ENCODE measurements at regions not wholly inside any gene's neighbourhood (a gene's known extent, or its start where the extent isn't known, plus 50 kb on each side); places are given as distances from the start of the nearest gene placed in this dataset.

DNA sequence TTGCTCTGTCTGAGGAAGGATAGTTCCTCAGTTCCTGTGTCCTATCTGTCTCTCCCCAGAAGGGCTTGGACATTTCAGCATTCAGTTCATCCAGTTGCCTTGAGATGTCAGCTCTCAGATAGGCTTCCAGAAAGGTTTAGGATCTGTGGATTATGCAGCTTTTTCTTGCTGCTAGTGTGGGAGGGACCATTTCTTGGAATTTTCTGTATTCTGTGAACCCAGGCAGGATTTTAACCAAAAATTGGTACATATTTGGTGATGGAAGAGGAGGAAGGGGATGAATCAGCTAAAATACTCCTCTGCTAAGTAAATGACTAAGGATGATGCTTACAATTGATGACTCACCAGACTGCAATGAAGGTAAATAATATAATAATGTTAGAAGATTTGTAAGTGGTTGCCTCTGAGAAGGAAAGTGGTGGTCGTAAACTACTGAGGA is 58.6 kb upstream of the DOCK10 start:
- Histone ChIP-seq H3K27ac (replicated peaks) (no peak overlapping the region), H3K4me3 (replicated peaks; ENCODE audit: insufficient read depth, low read length) (no peak overlapping the region)
- TF ChIP-seq POLR2AphosphoS5 (IDR thresholded peaks at IDR 0.05; ENCODE audit: low read depth) (no peak), GABPA (IDR thresholded peaks at IDR 0.05; ENCODE audit: low read depth) (no peak), SPI1 (IDR thresholded peaks at IDR 0.05; ENCODE audit: borderline replicate concordance, low read depth) (no peak)
- TF ChIP-seq, protein P1, sequence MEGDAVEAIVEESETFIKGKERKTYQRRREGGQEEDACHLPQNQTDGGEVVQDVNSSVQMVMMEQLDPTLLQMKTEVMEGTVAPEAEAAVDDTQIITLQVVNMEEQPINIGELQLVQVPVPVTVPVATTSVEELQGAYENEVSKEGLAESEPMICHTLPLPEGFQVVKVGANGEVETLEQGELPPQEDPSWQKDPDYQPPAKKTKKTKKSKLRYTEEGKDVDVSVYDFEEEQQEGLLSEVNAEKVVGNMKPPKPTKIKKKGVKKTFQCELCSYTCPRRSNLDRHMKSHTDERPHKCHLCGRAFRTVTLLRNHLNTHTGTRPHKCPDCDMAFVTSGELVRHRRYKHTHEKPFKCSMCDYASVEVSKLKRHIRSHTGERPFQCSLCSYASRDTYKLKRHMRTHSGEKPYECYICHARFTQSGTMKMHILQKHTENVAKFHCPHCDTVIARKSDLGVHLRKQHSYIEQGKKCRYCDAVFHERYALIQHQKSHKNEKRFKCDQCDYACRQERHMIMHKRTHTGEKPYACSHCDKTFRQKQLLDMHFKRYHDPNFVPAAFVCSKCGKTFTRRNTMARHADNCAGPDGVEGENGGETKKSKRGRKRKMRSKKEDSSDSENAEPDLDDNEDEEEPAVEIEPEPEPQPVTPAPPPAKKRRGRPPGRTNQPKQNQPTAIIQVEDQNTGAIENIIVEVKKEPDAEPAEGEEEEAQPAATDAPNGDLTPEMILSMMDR (IDR thresholded peaks at IDR 0.05; ENCODE audit: insufficient read depth, low read length): no peak
- TF ChIP-seq, protein P2, sequence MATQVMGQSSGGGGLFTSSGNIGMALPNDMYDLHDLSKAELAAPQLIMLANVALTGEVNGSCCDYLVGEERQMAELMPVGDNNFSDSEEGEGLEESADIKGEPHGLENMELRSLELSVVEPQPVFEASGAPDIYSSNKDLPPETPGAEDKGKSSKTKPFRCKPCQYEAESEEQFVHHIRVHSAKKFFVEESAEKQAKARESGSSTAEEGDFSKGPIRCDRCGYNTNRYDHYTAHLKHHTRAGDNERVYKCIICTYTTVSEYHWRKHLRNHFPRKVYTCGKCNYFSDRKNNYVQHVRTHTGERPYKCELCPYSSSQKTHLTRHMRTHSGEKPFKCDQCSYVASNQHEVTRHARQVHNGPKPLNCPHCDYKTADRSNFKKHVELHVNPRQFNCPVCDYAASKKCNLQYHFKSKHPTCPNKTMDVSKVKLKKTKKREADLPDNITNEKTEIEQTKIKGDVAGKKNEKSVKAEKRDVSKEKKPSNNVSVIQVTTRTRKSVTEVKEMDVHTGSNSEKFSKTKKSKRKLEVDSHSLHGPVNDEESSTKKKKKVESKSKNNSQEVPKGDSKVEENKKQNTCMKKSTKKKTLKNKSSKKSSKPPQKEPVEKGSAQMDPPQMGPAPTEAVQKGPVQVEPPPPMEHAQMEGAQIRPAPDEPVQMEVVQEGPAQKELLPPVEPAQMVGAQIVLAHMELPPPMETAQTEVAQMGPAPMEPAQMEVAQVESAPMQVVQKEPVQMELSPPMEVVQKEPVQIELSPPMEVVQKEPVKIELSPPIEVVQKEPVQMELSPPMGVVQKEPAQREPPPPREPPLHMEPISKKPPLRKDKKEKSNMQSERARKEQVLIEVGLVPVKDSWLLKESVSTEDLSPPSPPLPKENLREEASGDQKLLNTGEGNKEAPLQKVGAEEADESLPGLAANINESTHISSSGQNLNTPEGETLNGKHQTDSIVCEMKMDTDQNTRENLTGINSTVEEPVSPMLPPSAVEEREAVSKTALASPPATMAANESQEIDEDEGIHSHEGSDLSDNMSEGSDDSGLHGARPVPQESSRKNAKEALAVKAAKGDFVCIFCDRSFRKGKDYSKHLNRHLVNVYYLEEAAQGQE (IDR thresholded peaks at IDR 0.05; ENCODE audit: insufficient replicate concordance, low read depth): no peak

DNA sequence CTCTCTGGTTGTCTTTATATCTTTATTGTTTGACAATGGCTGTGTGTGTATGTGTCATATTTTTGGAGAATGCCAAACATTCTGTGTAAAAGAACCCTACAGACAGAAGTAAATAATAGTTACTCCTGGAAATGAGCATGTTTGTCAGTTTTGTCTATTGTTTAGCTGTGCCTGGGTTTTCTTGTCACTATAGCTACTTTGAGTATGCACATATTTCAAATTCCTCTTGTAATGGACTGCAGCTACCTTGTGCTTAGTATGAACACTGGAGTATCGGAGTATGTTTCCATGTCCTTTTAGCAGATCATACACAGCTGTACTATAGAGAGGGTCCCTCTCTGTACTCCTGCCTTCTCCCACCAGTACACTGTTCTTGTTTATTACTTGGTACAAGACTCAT is 58.0 kb upstream of the DOCK10 start:
- Histone ChIP-seq H3K27me3 (ENCODE audit: insufficient read depth, poor library complexity, severe bottlenecking) (no peaks in the 10 kb centered on the region), H3K4me3 (replicated peaks; ENCODE audit: insufficient read depth, low read length) (no peak overlapping the region), H3K27ac (replicated peaks) (no peak overlapping the region)
- DNase-seq (ENCODE audit: low read depth in 1 of 2, low spot score in 1 of 2): no peak
- TF ChIP-seq POLR2AphosphoS5 (IDR thresholded peaks at IDR 0.05; ENCODE audit: low read depth) (no peak), SPI1 (IDR thresholded peaks at IDR 0.05; ENCODE audit: borderline replicate concordance, low read depth) (no peak), GABPA (IDR thresholded peaks at IDR 0.05; ENCODE audit: low read depth) (no peak)
- TF ChIP-seq, protein P2 (IDR thresholded peaks at IDR 0.05; ENCODE audit: insufficient replicate concordance, low read depth): no peak
- TF ChIP-seq, protein P1 (IDR thresholded peaks at IDR 0.05; ENCODE audit: insufficient read depth, low read length): no peak

More for the DNA sequence above, 58.6 kb upstream of the DOCK10 start:
- H3K27me3 ChIP-seq (ENCODE audit: insufficient read depth, poor library complexity, severe bottlenecking): no peaks in the 10 kb centered on the region
- no peak for DNase-seq (ENCODE audit: low read depth in 1 of 2, low spot score in 1 of 2)

DNA sequence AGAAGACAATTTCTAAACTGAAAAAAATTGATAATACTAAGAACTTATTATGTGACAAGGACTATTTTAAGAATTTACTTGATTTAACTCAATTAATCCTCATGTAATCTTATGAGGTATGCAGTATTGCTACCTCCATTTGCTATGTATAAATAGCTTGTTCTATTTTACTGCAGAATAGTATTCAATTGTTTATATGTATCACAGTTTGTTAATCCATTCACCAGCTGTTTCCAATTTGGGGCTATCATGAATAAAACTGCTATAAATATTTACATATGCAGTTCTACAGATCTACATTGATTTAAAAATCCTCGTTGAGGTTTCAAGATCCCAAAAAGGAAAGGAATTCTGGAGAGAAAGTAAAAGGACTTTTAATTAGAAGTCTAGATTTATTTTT is 54.8 kb upstream of the DOCK10 start:
- no peak overlapping the region for H3K27ac ChIP-seq (replicated peaks)
- DNase-seq (ENCODE audit: low read depth in 1 of 2, low spot score in 1 of 2): no peak
- TF ChIP-seq SPI1 (IDR thresholded peaks at IDR 0.05; ENCODE audit: borderline replicate concordance, low read depth) (no peak), POLR2AphosphoS5 (IDR thresholded peaks at IDR 0.05; ENCODE audit: low read depth) (no peak), GABPA (IDR thresholded peaks at IDR 0.05; ENCODE audit: low read depth) (no peak)
- TF ChIP-seq, protein P1 (IDR thresholded peaks at IDR 0.05; ENCODE audit: insufficient read depth, low read length): no peak
- TF ChIP-seq, protein P2 (IDR thresholded peaks at IDR 0.05; ENCODE audit: insufficient replicate concordance, low read depth): no peak
- H3K27me3 ChIP-seq (ENCODE audit: insufficient read depth, poor library complexity, severe bottlenecking): no peaks in the 10 kb centered on the region
- H3K4me3 ChIP-seq (replicated peaks; ENCODE audit: insufficient read depth, low read length): no peak overlapping the region
